CD4-positive, CD25-positive, alpha-beta regulatory T cell (primary cell): ENCODE measurements at regions not wholly inside any gene's neighbourhood (a gene's known extent, or its start where the extent isn't known, plus 50 kb on each side); places are given as distances from the start of the nearest gene placed in this dataset.

ENCODE experiments used
- ATAC-seq, 2 donors: fragments of 150-1000 bp; cut with Tn5 transposase; one replicate each; pipeline ENCODE4 v1.10.0; 2021; ENCODE audit warnings: low read depth in 2 of 2, moderate number of reproducible peaks in 2 of 2, moderate library complexity in 1 of 2
- DNase-seq, 3 donors: peaks; one replicate each; pipeline versions ENCODE4 v3.0.0 to v3.0.0-alpha.2; 2012 to 2022; ENCODE audit warnings: mixed read lengths in 1 of 3
- H3K27ac ChIP-seq: one replicate; pipeline ENCODE4 v1.7.0; 2013; ENCODE audit warnings: mild to moderate bottlenecking, low read length; ENCODE audit not compliant: insufficient read depth, poor library complexity, severe bottlenecking
- H3K27me3 ChIP-seq: one replicate; pipeline ENCODE4 v1.7.0; 2013; ENCODE audit warnings: low read length; ENCODE audit not compliant: control insufficient read depth, insufficient read depth
- H3K36me3 ChIP-seq: one replicate; pipeline ENCODE4 v1.7.0; 2013; ENCODE audit warnings: mild to moderate bottlenecking, low read length, moderate library complexity; ENCODE audit not compliant: control insufficient read depth, insufficient read depth
- H3K4me1 ChIP-seq: 2 replicates; pipeline ENCODE4 v1.7.0; 2013; ENCODE audit warnings: mild to moderate bottlenecking, low read length; ENCODE audit not compliant: insufficient read depth, control insufficient read depth, poor library complexity, severe bottlenecking
- H3K4me3 ChIP-seq: one replicate; pipeline ENCODE4 v1.7.0; 2013; ENCODE audit warnings: low read depth, mild to moderate bottlenecking, low read length, moderate library complexity
- H3K9me3 ChIP-seq, 2 experiments: 1 replicate in 1 of 2; 2 replicates in 1 of 2; pipeline ENCODE4 v1.7.0; 2013; ENCODE audit warnings: low read length in 2 of 2, mild to moderate bottlenecking in 1 of 2, moderate library complexity in 1 of 2; ENCODE audit not compliant: control insufficient read depth in 2 of 2
- H3K27ac Mint-ChIP-seq, 3 donors: one replicate each; pipeline ENCODE4 v1.8.0; 2020 to 2022; ENCODE audit warnings: mild to moderate bottlenecking in 3 of 3, mixed read lengths in 3 of 3, moderate library complexity in 2 of 3
- H3K27me3 Mint-ChIP-seq: one replicate; pipeline ENCODE4 v1.8.0; 2022; ENCODE audit warnings: mild to moderate bottlenecking, mixed read lengths
- H3K36me3 Mint-ChIP-seq: one replicate; pipeline ENCODE4 v1.8.0; 2020; ENCODE audit warnings: mixed read lengths
- H3K4me1 Mint-ChIP-seq, 4 donors: one replicate each; pipeline ENCODE4 v1.8.0; 2020 to 2022; ENCODE audit warnings: mixed read lengths in 4 of 4, mild to moderate bottlenecking in 1 of 4
- H3K4me3 Mint-ChIP-seq, 4 donors: one replicate each; pipeline ENCODE4 v1.8.0; 2020 to 2022; ENCODE audit warnings: mild to moderate bottlenecking in 4 of 4, mixed read lengths in 4 of 4, moderate library complexity in 3 of 4
- H3K9me3 Mint-ChIP-seq, 7 donors: one replicate each; pipeline ENCODE4 v1.8.0; 2020 to 2022; ENCODE audit warnings: mixed read lengths in 7 of 7, mild to moderate bottlenecking in 3 of 7, moderate library complexity in 2 of 7

DNA sequence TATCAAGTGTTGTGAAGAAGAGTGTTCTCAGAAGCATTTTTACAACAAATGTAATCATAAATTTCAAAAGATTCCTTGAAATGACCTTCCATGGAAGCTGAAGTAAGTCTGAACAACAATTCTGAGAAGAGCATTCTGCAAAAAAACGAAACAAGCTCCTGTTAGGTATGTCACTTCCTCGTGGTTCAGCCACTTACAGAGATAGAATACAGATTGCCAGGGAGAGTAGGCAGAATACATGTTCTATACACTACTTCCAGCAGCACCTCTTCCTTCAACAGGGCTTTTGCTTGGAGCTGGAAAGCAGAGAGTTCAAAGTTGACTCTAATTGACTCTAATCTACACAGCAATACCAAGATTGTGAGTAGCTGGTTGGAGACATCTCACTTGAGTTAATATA lies 274.5 kb downstream of the ADGRA3 start:
- H3K36me3 Mint-ChIP-seq = no peaks in the 10 kb centered on the region
- ATAC-seq (no peak), DNase-seq (peak in 1 of 3 donors; percentile 33)
- no peaks in the 10 kb centered on the region for H3K27me3 ChIP-seq
- peaks cover 0 to 5% of the 10 kb centered on the region in 2 experiments for H3K9me3 ChIP-seq
- no peak overlapping the region for H3K4me3 Mint-ChIP-seq
- H3K36me3 ChIP-seq = no peaks in the 10 kb centered on the region
- peaks cover under 1 to 21% (median 6%) of the 10 kb centered on the region in 7 donors for H3K9me3 Mint-ChIP-seq
- H3K27me3 Mint-ChIP-seq = no peaks in the 10 kb centered on the region
- H3K4me1 ChIP-seq = no peaks in the 10 kb centered on the region
- H3K27ac ChIP-seq = no peak overlapping the region
- H3K4me1 Mint-ChIP-seq = peaks cover 0 to 2% (median 0%) of the 10 kb centered on the region in 4 donors
- H3K4me3 ChIP-seq = no peak overlapping the region
- H3K27ac Mint-ChIP-seq = no peak overlapping the region

DNA sequence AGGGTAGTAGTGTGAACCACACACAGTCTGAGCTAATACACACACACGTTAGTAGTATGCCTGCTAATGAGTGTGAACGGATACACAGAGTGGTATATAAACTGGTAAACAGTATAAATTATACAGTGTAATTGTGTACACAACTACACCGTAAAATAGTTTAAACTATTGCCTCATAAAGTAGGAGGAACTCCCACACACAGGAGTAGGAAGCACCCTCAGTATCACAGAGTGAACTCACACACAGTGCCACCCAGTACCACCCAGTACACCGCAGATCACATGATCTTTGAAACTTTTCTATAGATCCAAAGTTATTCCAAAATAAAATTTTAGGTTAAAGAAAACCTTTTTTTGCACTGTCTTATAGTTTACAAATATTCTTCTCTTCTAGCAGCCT lies 275.1 kb downstream of the ADGRA3 start:
- ATAC-seq (no peak), DNase-seq (no peak)
- no peaks in the 10 kb centered on the region for H3K4me1 ChIP-seq
- H3K9me3 ChIP-seq = peaks cover 0 to 5% of the 10 kb centered on the region in 2 experiments
- H3K4me3 ChIP-seq = no peak overlapping the region
- Mint-ChIP-seq H3K4me3 (no peak overlapping the region), H3K27me3 (no peaks in the 10 kb centered on the region), H3K27ac (no peak overlapping the region), H3K36me3 (no peaks in the 10 kb centered on the region), H3K4me1 (peaks cover 0 to 2% (median 0%) of the 10 kb centered on the region in 4 donors), H3K9me3 (peaks cover 2 to 24% (median 7%) of the 10 kb centered on the region in 7 donors)
- no peaks in the 10 kb centered on the region for H3K27me3 ChIP-seq
- H3K36me3 ChIP-seq = no peaks in the 10 kb centered on the region
- H3K27ac ChIP-seq = no peak overlapping the region

DNA sequence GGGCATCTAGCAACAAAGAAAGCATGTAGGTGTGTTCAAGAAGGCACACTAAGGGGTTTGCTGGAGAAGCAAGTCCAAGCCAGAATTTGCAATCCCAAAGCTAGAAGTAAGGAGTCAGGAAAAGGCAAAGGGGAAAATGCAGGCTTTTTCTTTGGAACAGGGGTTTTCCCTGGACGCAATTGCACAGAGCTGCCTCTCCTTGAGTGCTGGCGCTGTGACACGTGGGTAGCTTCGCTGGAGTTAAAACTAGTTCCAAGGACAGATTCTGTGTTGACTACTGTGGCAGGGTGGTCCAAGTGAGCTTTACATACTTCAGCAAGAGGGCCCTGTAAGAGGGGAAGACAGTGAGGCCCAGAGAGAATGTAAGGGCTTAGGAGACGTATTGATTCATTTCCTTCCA lies 277.1 kb downstream of the ADGRA3 start:
- no peak overlapping the region for H3K27ac Mint-ChIP-seq

DNA sequence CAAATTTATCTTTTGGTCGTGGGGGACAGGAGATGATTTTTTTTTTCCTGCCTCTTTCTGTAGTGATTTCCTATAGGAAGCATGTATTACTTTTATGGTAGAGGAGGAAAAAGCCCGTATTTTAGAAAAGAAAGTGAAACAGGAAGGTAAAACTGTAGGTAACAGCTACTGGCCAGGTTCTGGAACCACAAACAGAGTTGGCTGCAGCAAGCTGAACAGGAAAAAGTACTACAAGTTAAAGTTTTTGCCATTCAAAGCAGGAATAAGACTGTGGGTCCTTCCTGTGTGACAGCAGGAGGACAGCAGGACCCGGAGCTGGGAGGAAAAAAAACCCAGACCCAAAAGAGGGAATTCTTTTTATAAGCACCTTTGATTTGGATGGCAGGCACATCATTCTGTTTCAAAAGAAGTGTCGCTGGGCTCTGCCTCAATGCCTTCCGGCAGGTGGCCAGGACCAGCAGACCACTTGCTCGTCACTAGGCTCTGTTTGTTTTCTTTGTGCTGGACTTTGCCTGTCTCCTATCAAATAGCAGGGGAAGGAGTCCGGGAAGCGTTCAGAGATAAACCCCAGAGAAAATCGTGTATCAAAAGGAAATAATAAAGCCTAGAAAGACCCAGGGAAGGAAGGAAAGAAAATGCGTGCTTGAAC lies 277.9 kb downstream of the ADGRA3 start:
- Mint-ChIP-seq H3K27ac (no peak overlapping the region), H3K9me3 (peaks cover 0 to 24% (median 8%) of the 10 kb centered on the region in 7 donors), H3K4me1 (peaks cover 0 to 2% (median 0%) of the 10 kb centered on the region in 4 donors), H3K27me3 (no peaks in the 10 kb centered on the region), H3K36me3 (no peaks in the 10 kb centered on the region), H3K4me3 (peak overlapping the region in 2 of 4 donors; percentile 8 to 12)
- H3K4me3 ChIP-seq = no peak overlapping the region
- no peak overlapping the region for H3K27ac ChIP-seq
- H3K36me3 ChIP-seq = no peaks in the 10 kb centered on the region
- H3K27me3 ChIP-seq = no peaks in the 10 kb centered on the region
- no peaks in the 10 kb centered on the region for H3K4me1 ChIP-seq
- peaks cover 0 to 5% of the 10 kb centered on the region in 2 experiments for H3K9me3 ChIP-seq
- ATAC-seq (no peak), DNase-seq (peak in 1 of 3 donors; percentile 6)

More for the DNA sequence above, 277.1 kb downstream of the ADGRA3 start:
- no peak overlapping the region for H3K4me3 Mint-ChIP-seq
- H3K36me3 Mint-ChIP-seq = no peaks in the 10 kb centered on the region
- Histone ChIP-seq H3K4me3 (no peak overlapping the region), H3K27ac (no peak overlapping the region), H3K27me3 (no peaks in the 10 kb centered on the region), H3K4me1 (no peaks in the 10 kb centered on the region), H3K9me3 (peaks cover 0 to 5% of the 10 kb centered on the region in 2 experiments), H3K36me3 (no peaks in the 10 kb centered on the region)
- ATAC-seq (no peak), DNase-seq (no peak)
- H3K4me1 Mint-ChIP-seq = peaks cover 0 to 2% (median 0%) of the 10 kb centered on the region in 4 donors
- peaks cover 5 to 27% (median 8%) of the 10 kb centered on the region in 7 donors for H3K9me3 Mint-ChIP-seq
- no peaks in the 10 kb centered on the region for H3K27me3 Mint-ChIP-seq

DNA sequence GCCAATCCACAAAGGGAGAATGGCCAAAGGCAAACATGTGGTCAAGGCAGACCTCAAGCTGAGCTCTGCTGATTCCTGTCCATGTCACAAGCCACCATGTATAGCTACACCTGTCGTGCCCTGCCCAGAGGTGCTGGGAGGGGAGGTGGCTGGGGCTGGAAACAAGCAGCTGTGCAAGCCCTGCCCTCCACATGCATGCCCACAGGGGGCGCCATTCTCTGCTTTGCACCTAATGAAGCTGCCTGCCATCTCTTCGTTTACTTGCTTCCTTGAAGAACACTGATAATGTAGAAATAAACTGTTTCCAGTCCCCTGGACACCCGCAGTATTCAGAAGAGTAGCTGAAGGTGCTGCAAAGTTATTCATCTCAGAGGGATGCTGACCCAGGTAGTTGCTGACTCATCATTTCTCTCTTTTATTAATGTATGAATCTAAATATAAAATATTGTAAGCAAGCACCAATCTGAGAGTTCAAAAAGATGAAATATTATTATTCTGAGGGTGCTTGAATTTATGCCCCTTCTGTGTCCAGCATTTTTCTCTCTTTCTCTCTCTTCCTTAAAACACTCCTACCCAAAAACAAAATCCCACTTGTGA lies 278.6 kb downstream of the ADGRA3 start:
- H3K36me3 Mint-ChIP-seq = no peaks in the 10 kb centered on the region
- no peaks in the 10 kb centered on the region for H3K27me3 ChIP-seq
- no peak overlapping the region for H3K4me3 ChIP-seq
- no peak overlapping the region for H3K27ac ChIP-seq
- H3K27me3 Mint-ChIP-seq = no peaks in the 10 kb centered on the region
- DNase-seq (peak in 1 of 3 donors; percentile 32), ATAC-seq (no peak)
- H3K4me1 Mint-ChIP-seq = peaks cover 0 to 2% (median 0%) of the 10 kb centered on the region in 4 donors
- peaks cover 0 to 24% (median 9%) of the 10 kb centered on the region in 7 donors for H3K9me3 Mint-ChIP-seq
- no peak overlapping the region for H3K27ac Mint-ChIP-seq
- peak overlapping the region in 2 of 4 donors; percentile 8 to 12 for H3K4me3 Mint-ChIP-seq
- H3K4me1 ChIP-seq = no peaks in the 10 kb centered on the region
- H3K36me3 ChIP-seq = no peaks in the 10 kb centered on the region
- H3K9me3 ChIP-seq = peaks cover 0 to 5% of the 10 kb centered on the region in 2 experiments

DNA sequence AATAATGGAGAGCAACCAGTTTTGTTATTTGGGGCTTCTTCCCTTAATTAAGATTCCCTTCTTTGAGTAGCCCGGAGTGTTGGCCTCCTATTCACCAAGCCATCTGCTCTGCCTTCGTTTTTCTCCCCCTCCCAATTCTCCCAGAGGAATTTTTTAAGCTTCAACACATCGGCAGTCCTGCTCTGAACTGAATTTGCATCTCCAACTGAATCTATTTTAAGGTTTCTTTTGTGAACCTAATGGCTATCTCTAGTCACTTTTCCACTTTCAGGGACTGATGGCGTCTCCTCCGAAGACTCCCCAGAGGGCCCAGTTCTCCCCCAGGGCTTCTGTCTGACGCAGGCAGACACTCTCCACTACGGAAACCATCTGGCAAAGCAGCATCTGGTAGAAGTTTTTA lies 280.2 kb downstream of the ADGRA3 start:
- Mint-ChIP-seq H3K27me3 (no peaks in the 10 kb centered on the region), H3K4me3 (no peak overlapping the region), H3K4me1 (peaks cover 0 to 2% (median 0%) of the 10 kb centered on the region in 4 donors), H3K27ac (no peak overlapping the region), H3K9me3 (peaks cover 0 to 18% (median 12%) of the 10 kb centered on the region in 7 donors), H3K36me3 (no peaks in the 10 kb centered on the region)
- Histone ChIP-seq H3K4me3 (no peak overlapping the region), H3K27me3 (no peaks in the 10 kb centered on the region), H3K36me3 (no peaks in the 10 kb centered on the region), H3K9me3 (peaks cover 0 to 5% of the 10 kb centered on the region in 2 experiments), H3K27ac (no peak overlapping the region), H3K4me1 (no peaks in the 10 kb centered on the region)
- no peak for DNase-seq
- no peak for ATAC-seq

DNA sequence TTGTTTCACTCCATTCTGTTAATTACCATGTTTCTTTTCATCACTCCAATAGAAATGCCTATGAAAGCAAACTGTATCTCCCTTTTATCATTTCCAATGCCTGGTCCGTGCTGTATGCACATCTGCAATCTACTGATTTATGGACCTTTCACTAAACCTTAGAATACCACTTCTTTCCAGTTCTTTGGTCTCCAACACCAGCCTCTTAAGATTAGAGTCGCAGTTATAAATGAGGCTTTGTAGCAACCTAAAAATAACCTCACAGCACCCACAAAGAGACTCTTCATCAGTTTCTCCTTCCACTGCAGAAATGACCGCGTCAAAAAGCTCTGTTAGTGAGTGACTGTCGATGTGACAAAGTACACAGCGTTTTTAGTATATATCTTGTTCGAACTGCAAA lies 282.6 kb downstream of the ADGRA3 start:
- Mint-ChIP-seq H3K4me1 (peaks cover 0 to 2% (median 0%) of the 10 kb centered on the region in 4 donors), H3K27ac (no peak overlapping the region)

More for the DNA sequence above, 282.6 kb downstream of the ADGRA3 start:
- Mint-ChIP-seq H3K4me3 (no peak overlapping the region), H3K9me3 (peaks cover 0 to 16% (median 10%) of the 10 kb centered on the region in 7 donors), H3K27me3 (no peaks in the 10 kb centered on the region), H3K36me3 (no peaks in the 10 kb centered on the region)
- H3K9me3 ChIP-seq = peaks cover 0 to 5% of the 10 kb centered on the region in 2 experiments
- DNase-seq = no peak
- no peaks in the 10 kb centered on the region for H3K27me3 ChIP-seq
- no peak overlapping the region for H3K27ac ChIP-seq
- H3K4me3 ChIP-seq = no peak overlapping the region
- H3K4me1 ChIP-seq = no peaks in the 10 kb centered on the region
- no peaks in the 10 kb centered on the region for H3K36me3 ChIP-seq
- no peak for ATAC-seq
